GM19351 (cell line): ENCODE measurements at regions not wholly inside any gene's neighbourhood (a gene's known extent, or its start where the extent isn't known, plus 50 kb on each side); places are given as distances from the start of the nearest gene placed in this dataset.

Experiments
- ATAC-seq: cut with Tn5 transposase; IDR thresholded peaks from one replicate; pipeline ENCODE4 v1.9.1; 2021; ENCODE audit warnings: mild to moderate bottlenecking, moderate library complexity; ENCODE audit not compliant: unreplicated experiment

- ATAC-seq, result no peak
These were observed 56.4 kb upstream of the F13A1 start for GRCh38 chr6:6376845-6377244.

- ATAC-seq, result no peak
These were observed 57.2 kb upstream of the F13A1 start for GRCh38 chr6:6377621-6378020.

GRCh38 chr6:6379573-6379972 is 59.1 kb upstream of the F13A1 start:
- ATAC-seq, result no peak

GRCh38 chr6:6384520-6384919 is 64.1 kb upstream of the F13A1 start:
- no peak for ATAC-seq

- no peak for ATAC-seq
These were observed 65.5 kb upstream of the F13A1 start for GRCh38 chr6:6386010-6386409.

- peak; percentile 78 for ATAC-seq
These were observed 70.6 kb upstream of the F13A1 start for GRCh38 chr6:6390849-6391602.

- ATAC-seq, result peak; percentile 68
These were observed 72.0 kb upstream of the F13A1 start for GRCh38 chr6:6392214-6393068.

GRCh38 chr6:6393069-6393529 is 72.6 kb upstream of the F13A1 start:
- ATAC-seq, result peak; percentile 14

- no peak for ATAC-seq
These were observed 75.2 kb upstream of the F13A1 start for GRCh38 chr6:6395581-6396197.

- ATAC-seq, result no peak
These were observed 77.4 kb upstream of the F13A1 start for GRCh38 chr6:6397842-6398241.

- ATAC-seq, result no peak
These were observed 79.1 kb upstream of the F13A1 start for GRCh38 chr6:6399568-6399967.

GRCh38 chr6:6401401-6401800 is 80.9 kb upstream of the F13A1 start:
- no peak for ATAC-seq

GRCh38 chr6:6402006-6402405 is 81.5 kb upstream of the F13A1 start:
- ATAC-seq, result no peak

GRCh38 chr6:6402591-6402990 is 82.1 kb upstream of the F13A1 start:
- ATAC-seq, result no peak

- ATAC-seq, result no peak
These were observed 84.6 kb upstream of the F13A1 start for GRCh38 chr6:6405031-6405430.

GRCh38 chr6:6405997-6406714 is 85.7 kb upstream of the F13A1 start:
- no peak for ATAC-seq

GRCh38 chr6:6406715-6407070 is 86.2 kb upstream of the F13A1 start:
- ATAC-seq, result no peak

GRCh38 chr6:6407071-6407741 is 86.7 kb upstream of the F13A1 start:
- peak; percentile 98 for ATAC-seq

- no peak for ATAC-seq
These were observed 89.1 kb upstream of the F13A1 start for GRCh38 chr6:6409397-6410030.

- no peak for ATAC-seq
These were observed 90.7 kb upstream of the F13A1 start for GRCh38 chr6:6411115-6411514.
